HFF-Myc (cell line): ENCODE measurements at regions not wholly inside any gene's neighbourhood (a gene's known extent, or its start where the extent isn't known, plus 50 kb on each side); places are given as distances from the start of the nearest gene placed in this dataset.
"Not testable (repeated sequence)": the region's sequence is repeated elsewhere in the genome, so short reads cannot be mapped to it uniquely, and the experiment has no call there.

Experiments
- DNase-seq: peaks from one replicate; pipeline ENCODE4 v3.0.0-alpha.2; 2011; ENCODE audit warnings: low read depth; ENCODE audit errors: extremely low read depth
- H3K4me3 ChIP-seq: replicated peaks from 2 replicates; pipeline ENCODE4 v1.5.1; 2011; ENCODE audit warnings: low read depth, mild to moderate bottlenecking, control low read depth, low read length
- TF ChIP-seq, protein P1 (sequence below): IDR thresholded peaks from 2 replicates; pipeline ENCODE4 v1.5.1; 2012; ENCODE audit warnings: mild to moderate bottlenecking, low read depth, low read length, control low read depth; ENCODE audit errors: missing control alignments

DNA sequence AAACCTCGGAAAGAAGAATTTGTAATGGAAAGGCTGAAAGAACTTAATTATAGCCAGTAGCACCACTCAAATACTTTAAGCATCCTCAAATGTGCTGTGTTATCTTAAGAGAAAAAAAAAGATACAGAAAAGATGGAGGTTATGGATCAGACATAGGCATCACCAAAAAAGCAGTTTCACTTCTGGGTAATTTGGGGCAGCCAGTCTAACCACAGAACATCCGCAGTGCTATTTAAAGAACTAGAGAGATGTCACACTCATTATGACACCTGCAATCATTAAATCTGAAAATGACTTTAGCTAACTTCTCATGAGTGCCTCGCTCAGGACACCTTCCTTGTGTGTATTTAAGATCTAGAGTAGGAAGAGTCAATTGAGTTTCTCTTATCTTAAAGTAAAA lies 211.8 kb downstream of the RBM26 start:
- no peak overlapping the region for H3K4me3 ChIP-seq
- TF ChIP-seq, protein P1, sequence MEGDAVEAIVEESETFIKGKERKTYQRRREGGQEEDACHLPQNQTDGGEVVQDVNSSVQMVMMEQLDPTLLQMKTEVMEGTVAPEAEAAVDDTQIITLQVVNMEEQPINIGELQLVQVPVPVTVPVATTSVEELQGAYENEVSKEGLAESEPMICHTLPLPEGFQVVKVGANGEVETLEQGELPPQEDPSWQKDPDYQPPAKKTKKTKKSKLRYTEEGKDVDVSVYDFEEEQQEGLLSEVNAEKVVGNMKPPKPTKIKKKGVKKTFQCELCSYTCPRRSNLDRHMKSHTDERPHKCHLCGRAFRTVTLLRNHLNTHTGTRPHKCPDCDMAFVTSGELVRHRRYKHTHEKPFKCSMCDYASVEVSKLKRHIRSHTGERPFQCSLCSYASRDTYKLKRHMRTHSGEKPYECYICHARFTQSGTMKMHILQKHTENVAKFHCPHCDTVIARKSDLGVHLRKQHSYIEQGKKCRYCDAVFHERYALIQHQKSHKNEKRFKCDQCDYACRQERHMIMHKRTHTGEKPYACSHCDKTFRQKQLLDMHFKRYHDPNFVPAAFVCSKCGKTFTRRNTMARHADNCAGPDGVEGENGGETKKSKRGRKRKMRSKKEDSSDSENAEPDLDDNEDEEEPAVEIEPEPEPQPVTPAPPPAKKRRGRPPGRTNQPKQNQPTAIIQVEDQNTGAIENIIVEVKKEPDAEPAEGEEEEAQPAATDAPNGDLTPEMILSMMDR, result no peak

GRCh38 chr13:79191501-79191900 lies 214.6 kb downstream of the RBM26 start:
- TF ChIP-seq, protein P1, result no peak
- no peak for DNase-seq
- no peak overlapping the region for H3K4me3 ChIP-seq

More for the DNA sequence above, 211.8 kb downstream of the RBM26 start:
- no peak for DNase-seq

GRCh38 chr13:79190932-79191331 lies 215.1 kb downstream of the RBM26 start:
- TF ChIP-seq, protein P1, result no peak
- no peak overlapping the region for H3K4me3 ChIP-seq

DNA sequence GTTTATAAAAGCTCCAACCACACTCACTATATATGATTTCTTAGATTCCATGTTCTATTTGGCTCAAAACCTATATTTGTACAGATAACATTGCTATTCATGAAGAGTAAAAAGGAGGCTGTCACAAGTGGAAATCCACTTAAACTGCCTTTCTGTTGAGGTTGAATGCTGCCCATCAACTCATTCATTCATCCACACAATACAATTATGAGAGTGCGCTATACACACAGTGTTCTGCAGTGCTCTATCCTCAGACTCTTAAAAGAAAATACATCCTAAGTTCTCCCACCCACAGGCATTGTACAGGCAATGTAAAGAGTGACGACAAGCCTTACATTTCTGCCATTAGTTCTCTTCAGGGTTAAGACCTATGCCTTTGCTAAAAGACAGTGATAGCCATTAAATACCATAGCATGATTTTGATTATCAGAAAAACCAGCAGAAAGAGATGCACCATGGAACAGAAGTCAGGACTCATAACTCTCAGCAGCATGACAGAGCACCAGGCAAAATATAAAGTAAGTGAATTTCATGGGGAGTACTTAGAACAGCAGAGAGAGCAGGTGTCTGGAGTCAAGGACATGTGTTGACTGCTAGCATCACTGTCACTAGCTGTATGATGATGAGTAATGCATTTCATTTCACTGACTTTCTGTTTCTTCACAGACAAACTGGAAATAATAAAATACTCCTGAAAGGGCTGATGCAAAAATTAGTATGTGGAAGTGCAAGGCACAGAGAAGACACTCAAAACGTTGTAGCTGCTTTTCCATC lies 218.0 kb downstream of the RBM26 start:
- DNase-seq, result no peak
- H3K4me3 ChIP-seq, result no peak overlapping the region
- TF ChIP-seq, protein P1, result no peak

More at GRCh38 chr13:79190932-79191331, 215.1 kb downstream of the RBM26 start:
- DNase-seq, result no peak

DNA sequence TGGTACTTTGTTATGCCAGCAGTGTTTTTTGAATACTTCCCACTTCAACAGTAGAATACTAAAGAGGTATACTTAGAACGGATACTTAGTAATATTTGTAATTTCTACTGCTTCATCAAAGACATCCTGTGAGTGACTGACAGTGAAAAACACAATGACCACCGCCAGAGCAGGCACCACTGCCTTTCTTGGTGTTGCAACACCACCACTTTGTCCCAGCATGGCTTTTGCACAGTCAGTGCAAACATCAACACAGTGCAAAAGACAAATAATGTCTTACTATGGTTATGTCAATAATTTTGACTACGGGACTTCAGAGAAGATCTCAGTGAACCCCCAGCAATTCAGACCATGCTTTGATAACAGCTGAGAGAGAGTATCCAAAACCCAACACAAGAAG lies 220.5 kb downstream of the RBM26 start:
- TF ChIP-seq, protein P1, result no peak
- DNase-seq, result no peak
- no peak overlapping the region for H3K4me3 ChIP-seq

- TF ChIP-seq, protein P1, result no peak
- H3K4me3 ChIP-seq, result no peak overlapping the region
- DNase-seq, result no peak
These were observed 222.8 kb downstream of the RBM26 start for GRCh38 chr13:79183231-79183630.

GRCh38 chr13:79173691-79174090 lies 232.4 kb downstream of the RBM26 start:
- not testable (repeated sequence) for DNase-seq, H3K4me3 ChIP-seq

GRCh38 chr13:79172924-79173323 lies 233.1 kb downstream of the RBM26 start:
- H3K4me3 ChIP-seq, DNase-seq: not testable (repeated sequence)
